DMS53 (cell line): ENCODE measurements at regions not wholly inside any gene's neighbourhood (a gene's known extent, or its start where the extent isn't known, plus 50 kb on each side); places are given as distances from the start of the nearest gene placed in this dataset.
A peak's percentile ranks its signal among the peaks of the same experiment; 100 is the strongest.
"Not testable (repeated sequence)": the region's sequence is repeated elsewhere in the genome, so short reads cannot be mapped to it uniquely, and the experiment has no call there.

Experiments used
- DNase-seq: peaks from one replicate; lab custom pipeline; 2025; lab: John Stamatoyannopoulos, UW

DNA sequence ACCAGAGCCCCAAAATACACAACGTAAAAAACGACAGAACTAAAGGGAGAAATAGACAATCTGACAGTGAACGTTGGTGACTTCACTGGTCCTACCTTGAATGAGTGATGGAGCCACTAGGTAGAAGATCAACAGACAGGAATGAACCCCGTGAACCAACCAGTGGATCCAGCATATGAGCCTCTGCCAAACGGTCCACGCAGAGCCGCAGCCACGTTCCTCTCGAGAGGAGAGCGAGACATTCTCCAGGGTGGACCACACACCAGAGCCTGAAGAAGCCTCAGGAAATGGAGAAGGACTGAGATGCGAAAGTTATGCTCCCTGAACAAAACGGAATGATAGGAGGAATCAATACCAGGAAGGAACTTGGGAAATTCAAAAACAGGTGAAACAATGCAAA lies 178.4 kb downstream of the RTP5 start:
- DNase-seq = no peak

DNA sequence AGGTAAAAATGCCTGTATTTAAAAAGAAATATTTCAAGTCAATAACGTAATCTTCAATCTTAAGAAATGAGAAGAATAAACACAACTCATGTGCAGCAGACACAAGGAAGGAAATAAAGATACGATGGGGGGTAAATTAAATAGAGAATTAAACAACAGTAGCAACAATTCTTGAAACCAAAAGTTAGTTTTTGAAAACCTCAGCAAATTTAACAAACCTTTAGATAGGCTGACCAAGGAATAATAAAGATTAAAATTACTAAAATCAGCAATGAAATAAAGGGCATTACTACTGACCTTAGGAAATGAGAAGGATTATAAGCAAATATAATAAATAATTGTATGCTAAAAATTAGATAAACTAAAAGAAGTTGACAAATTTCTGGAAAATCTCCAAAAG lies 178.9 kb downstream of the RTP5 start:
- DNase-seq = no peak

GRCh38 chr2:242049492-242049891 lies 180.0 kb downstream of the RTP5 start:
- DNase-seq = not testable (repeated sequence)

GRCh38 chr2:242051463-242051862 lies 181.9 kb downstream of the RTP5 start:
- DNase-seq = no peak

GRCh38 chr2:242052421-242052820 lies 182.9 kb downstream of the RTP5 start:
- DNase-seq = no peak

- DNase-seq = no peak
These were observed 184.4 kb downstream of the RTP5 start for GRCh38 chr2:242053921-242054320.

DNA sequence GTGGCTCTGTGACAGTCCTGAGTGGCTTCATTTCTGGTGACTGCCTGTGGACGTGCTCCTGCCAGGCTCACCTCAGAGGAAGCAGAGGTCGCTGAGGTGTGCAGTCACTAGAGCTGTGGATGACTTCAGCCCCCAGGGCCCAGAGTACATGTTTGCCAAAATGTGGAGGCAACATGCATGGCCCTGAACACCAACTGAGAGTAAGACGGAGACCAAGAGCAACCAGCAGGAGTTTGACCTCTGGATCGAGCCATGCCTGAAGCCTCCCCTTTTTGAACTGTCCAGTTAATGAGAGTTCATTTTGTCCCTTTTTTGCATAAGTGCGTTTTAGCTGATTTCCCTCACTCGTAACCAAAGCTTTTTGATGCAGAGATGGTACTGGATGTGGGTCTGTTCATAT lies 184.9 kb downstream of the RTP5 start:
- DNase-seq = no peak

DNA sequence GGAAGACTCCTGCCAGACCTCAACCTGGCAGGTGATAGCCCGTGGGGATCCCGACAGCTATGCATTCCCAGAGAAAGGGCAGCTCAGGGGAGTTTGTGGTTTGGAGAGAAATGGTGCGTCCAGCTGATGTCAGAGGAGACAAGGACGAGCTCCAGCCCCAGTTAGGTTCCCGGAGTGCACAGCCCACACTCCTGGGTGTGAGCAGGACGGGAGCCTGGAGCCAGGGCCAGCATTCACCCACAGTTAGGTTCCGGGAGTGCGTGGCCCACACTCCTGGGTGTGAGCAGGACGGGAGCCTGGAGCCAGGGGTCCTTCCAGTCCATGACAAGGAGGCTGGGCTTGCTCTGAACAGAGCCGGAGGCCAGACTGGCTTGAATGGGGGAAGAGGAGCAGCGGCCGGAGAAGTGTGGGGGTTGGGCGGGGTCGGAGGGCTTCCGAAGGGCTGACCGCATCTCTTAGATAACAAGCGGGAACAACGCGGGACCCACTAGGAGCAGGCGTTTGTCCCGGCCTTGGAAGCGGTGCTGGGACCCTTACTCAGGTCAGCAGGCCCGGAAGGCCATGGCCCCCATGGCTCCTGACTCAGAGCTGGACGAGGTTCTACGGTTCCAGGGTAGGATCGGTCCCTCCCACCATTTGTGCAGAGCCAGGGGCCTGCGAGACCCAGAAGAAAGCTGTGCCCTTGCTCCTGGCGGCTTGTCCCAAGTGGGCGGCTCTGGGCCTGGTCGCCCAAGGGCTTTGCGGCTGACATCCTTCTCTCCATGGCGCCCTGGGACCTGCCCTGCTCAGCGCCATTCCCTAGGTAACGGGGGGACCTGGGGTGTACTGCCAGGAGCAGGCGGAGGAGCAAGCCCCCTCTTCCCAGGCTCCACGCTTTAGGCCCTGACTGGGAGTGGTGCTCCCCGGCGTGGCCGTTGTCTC lies 185.6 kb downstream of the RTP5 start:
- no peak for DNase-seq

DNA sequence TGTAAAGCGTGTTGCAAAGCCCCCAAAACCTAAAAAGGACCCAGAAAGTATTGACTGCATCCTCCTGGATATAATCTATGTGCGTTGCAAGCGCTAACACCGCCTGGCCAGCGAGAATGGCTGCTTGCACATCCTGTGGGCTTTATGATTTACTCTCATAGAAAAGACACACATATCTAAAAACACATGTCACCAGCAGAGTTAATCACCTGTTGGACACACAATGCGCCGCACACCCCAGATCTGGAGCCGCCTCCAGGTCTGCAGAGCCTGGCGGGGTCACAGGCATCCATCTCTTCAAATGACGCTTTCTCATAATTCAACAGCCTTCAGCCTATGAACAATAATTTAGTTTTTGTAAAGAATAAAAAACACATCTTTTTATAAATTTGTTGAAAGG lies 186.5 kb downstream of the RTP5 start:
- no peak for DNase-seq

GRCh38 chr2:242056785-242057184 lies 187.3 kb downstream of the RTP5 start:
- DNase-seq = no peak

DNA sequence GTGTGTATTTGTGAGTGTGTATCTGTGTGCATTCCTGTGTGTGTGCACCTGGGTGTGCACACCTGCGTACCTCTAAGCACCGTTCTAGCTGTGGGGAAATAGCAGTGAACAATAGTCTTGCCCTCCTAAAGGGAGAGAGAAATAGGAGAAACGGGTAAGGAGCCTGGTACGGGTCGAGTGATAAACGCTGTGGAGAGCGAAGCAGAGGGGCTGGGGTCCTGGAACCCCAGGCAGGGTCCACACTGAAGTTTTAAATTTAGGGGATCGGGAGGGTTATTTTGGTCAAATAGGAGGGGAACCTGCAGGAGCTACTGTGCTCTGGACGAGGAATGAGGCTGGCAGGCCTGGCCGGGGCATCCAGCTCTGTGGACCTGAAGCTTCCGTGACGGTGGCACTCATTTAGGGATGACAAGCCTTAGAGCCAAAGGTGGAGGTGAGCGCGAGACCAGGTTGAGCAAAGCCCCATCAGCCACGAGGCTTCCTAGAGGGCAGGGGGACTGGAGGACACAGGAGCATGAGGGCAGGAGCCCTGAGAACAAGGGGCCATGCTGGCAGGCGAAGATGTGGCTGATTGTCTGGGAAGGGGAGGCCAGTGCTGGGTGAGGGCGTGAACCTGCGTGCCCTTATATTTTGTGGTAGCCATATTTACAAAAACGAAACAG lies 188.0 kb downstream of the RTP5 start:
- DNase-seq = no peak

- no peak for DNase-seq
These were observed 188.7 kb downstream of the RTP5 start for GRCh38 chr2:242058116-242058680.

DNA sequence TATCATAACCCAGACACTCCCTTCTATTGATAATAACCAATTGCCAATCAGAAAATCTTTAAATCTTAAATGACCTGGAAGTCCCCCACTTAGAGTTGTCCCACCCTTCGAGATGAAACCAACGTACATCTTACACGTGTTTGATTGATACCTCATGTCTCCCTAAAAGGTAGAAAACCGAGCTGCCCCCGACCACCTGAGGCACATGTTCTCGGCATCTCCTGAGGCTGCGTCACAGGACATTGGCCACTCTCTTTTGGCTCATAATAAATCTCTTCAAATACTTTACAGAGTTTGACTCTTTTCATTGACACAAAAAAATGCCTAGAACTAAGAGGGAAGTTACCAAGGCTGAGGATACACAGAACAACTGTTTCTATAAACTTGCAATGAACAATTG lies 190.0 kb downstream of the RTP5 start:
- no peak for DNase-seq

DNA sequence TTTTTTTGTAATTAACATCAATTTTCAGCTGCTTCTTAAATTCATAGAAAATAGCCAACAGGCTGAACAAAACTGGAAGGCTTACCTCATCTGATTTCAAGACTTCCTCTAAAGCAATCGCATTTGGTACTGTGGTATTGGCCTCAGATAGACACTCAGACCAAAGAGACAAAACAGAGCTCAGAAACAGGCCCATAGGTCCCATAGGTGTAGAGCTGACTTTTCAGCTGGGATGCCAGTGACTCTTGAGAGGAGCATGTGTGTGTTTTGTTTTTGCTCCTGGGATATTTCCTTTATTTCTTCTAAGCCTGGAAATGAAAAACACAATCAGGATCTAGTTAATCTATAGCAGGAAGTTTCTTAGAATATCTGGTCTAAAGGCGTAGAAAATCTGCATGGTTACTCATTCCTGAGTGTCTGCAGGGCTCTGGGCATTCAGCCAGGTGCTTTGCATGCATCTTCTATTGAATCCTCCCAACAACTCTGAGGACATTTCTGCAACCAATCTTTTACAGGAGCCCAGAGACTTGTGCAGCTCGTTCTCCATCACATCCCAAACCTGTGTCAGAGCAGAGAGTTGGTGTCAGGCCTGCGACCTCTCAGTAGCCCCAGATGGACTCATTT lies 190.8 kb downstream of the RTP5 start:
- DNase-seq = peak; percentile 1

- DNase-seq = not testable (repeated sequence)
These were observed 192.4 kb downstream of the RTP5 start for GRCh38 chr2:242061930-242062329.

GRCh38 chr2:242063436-242063835 lies 193.9 kb downstream of the RTP5 start:
- no peak for DNase-seq

DNA sequence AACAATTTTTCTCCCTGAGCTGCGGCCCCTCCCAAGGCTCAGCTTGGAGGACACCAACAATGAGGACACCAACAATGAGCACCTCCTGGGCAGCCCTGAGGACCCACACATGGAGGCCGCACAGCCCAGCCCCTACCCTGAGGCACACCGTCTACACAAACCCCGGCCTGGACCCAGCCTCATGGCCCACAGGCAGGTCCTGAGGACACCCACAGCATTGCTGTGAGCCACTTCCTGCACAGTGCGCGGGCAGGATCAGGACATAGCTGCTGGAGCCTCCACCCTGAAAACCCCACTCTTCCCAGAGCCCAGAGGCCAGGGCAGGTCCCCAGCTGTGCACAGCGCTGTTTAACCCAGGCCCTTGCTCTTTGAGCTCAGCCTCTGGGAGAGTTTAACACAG lies 194.3 kb downstream of the RTP5 start:
- no peak for DNase-seq

DNA sequence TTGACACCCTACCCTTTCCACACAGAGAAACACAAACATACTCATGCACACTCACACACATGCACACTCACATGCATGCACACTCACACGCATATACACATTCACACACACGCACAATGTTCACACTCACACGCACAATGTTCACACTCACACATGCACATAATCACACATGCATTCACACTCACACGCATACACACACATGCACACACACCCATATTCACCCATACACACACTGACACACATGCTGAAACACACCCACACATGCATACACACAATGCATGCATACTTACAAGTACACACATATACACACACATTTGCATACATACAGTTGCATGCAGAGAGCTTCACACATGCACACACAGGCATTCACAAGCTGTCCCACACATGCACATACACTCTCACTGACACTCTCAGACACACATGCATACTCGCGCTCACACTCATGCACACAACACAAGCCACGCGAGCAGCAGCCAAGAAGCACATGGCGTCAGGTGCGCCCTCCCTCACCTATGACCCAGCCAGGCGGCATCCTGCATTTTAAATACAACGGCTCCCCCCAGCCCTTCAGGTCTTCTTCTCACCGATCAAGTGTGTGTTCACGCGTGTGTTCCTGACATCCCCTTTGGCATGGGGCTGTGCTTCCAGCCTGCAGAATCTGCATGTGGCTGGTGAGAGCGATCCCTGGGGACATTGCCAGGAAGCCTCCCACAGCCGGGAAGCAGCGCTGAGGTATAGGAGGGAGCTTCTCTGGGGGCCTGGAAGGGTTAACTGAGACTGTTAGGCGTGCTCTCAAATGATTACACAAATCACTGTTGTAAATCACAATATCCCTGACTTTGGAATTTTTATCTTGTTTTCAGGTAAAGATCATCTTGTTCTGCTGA lies 195.1 kb downstream of the RTP5 start:
- no peak for DNase-seq

GRCh38 chr2:242065426-242065825 lies 195.9 kb downstream of the RTP5 start:
- no peak for DNase-seq

- no peak for DNase-seq
These were observed 199.5 kb downstream of the RTP5 start for GRCh38 chr2:242069018-242069417.

DNA sequence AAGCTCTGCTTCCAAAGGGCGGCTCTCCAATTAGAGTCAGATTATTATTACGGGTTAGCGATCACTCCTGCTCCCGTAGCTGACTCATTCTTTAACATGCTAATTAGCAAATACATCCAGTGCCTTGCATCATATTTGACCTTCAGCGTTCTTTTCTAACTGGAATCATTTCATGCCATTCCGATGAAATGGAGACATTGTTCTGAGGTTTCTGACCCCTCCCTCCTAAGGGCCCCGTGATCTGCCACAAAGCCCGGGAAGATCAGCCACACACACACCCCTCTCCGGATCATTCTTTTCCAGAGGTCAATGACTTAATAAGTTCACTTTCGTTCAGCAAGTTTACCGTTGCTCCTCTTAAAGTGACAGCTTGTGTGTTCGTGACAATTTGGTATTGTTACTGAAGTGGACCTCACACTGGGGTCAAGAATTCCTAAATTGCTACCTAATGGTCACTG lies 200.4 kb downstream of the RTP5 start:
- not testable (repeated sequence) for DNase-seq
